Peyer's patch (tissue), 4 donors: ENCODE measurements at regions not wholly inside any gene's neighbourhood (a gene's known extent, or its start where the extent isn't known, plus 50 kb on each side); places are given as distances from the start of the nearest gene placed in this dataset.

Source experiments
- POLR2A ChIP-seq, 2 donors: fragments of 450-650 bp; IDR thresholded peaks; one replicate each; pipeline ENCODE4 v1.5.1; 2017; ENCODE audit warnings: antibody characterized with exemption in 2 of 2, mild to moderate bottlenecking in 2 of 2, moderate library complexity in 2 of 2
- TF ChIP-seq, protein P1 (sequence below), 6 experiments: fragments of 450-650 bp in 4 of 6; fragments of 200-600 bp in 2 of 6; sonication (generic) in 1 of 6; IDR thresholded peaks; one replicate each; pipeline ENCODE4 v1.5.1; 2017 to 2019; ENCODE audit warnings: antibody characterized with exemption in 6 of 6, mild to moderate bottlenecking in 3 of 6, moderate library complexity in 1 of 6

DNA sequence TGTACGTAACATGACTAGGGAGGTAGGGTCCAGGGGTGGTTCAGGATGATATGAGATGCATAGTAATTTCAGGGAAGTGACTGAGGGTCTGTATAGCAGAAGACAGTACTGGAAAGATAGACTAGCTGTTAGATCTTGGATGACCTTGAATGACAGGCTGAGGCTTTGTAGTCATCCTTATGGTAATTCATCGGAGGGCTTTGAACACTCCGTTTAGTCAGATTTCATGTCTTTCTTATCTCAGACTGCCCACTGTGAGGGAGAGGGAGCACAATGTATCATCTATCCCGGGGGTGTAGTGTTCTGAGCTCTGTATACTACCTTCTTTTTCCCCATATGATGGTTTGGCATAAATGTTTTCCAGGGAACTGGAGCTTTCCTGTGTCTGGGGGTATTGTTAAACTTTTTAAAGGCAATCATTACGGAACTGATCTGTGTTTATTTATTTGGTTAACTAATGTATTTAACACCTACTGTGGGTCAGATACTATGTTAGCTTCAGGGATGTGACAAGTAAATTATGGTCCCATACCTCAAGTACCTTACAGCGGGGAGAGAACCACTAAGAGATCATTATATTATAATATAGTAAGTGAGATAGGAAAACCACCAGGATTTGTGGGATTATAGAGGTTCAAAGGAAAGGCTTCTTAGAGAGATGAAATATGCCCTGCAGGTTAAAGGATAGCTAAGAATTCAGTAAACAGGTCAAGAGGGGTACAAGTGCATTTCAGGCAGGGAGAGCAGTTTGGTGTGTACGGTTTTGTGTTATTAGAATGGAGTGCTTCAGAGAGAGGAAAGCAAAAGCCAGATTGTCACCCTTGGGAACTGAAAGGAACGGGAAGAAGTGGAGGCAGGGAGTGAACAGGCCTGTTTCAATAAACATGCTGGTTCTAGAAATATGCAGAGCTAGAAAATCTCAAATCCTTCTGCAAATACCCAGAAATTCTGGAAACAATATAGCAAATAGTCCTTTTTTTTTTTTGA lies 164.8 kb upstream of the KL start:
- TF ChIP-seq, protein P1, sequence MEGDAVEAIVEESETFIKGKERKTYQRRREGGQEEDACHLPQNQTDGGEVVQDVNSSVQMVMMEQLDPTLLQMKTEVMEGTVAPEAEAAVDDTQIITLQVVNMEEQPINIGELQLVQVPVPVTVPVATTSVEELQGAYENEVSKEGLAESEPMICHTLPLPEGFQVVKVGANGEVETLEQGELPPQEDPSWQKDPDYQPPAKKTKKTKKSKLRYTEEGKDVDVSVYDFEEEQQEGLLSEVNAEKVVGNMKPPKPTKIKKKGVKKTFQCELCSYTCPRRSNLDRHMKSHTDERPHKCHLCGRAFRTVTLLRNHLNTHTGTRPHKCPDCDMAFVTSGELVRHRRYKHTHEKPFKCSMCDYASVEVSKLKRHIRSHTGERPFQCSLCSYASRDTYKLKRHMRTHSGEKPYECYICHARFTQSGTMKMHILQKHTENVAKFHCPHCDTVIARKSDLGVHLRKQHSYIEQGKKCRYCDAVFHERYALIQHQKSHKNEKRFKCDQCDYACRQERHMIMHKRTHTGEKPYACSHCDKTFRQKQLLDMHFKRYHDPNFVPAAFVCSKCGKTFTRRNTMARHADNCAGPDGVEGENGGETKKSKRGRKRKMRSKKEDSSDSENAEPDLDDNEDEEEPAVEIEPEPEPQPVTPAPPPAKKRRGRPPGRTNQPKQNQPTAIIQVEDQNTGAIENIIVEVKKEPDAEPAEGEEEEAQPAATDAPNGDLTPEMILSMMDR (IDR thresholded peaks at IDR 0.05): no peak
- TF ChIP-seq POLR2A (IDR thresholded peaks at IDR 0.05): no peak
